ENCODE measurements at regions not wholly inside any gene's neighbourhood (a gene's known extent, or its start where the extent isn't known, plus 50 kb on each side); places are given as distances from the start of the nearest gene placed in this dataset.

GRCh38 chr2:13390676-13391075 lies 673.9 kb downstream of the TRIB2 start:
- Histone ChIP-seq H3K9me3 (peaks cover 0 to 7% of the 10 kb centered on the region in 2 donors), H3K27ac (no peak overlapping the region), H3K4me3 (no peak overlapping the region), H3K27me3 (no peaks in the 10 kb centered on the region), H3K4me1 (no peaks in the 10 kb centered on the region), H3K36me3 (no peaks in the 10 kb centered on the region)
- intact Hi-C loops (cut with DNase I; ENCODE audit: low total_unique reads) (no loop called here), in situ Hi-C loops (cut with MboI; ENCODE audit: low pct_ligation_motif_present in 1 of 4, low pct_unique_long_range_greater_than_20kb in 1 of 4, low sequenced_read_pairs in 3 of 4) (no loop called here)
- no peak for DNase-seq
- no peak for TF ChIP-seq CTCF (IDR thresholded peaks at IDR 0.05)
- TF ChIP-seq EP300 (IDR thresholded peaks at IDR 0.05; ENCODE audit: low read depth), result no peak

DNA sequence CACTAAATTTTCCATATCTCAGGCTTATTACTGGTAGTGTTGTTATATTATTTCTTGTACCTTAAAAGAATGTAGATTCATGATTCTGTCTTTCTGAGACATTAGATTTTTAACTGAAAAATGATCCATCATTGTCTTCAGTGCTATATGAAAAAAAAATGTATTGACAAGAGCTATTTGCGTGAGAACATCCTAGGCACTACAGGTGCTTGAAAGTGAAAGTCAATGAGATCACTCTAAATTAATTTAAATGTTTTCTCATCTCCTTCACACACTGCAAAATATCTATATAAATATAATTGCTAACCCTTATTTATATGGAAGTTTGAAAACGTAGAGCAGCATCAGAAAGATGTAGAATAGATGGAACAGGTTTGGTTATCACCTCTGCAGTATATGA lies 684.6 kb downstream of the TRIB2 start:
- no peak for TF ChIP-seq POLR2AphosphoS5 (IDR thresholded peaks at IDR 0.05)
- TF ChIP-seq CTCF (IDR thresholded peaks at IDR 0.05), result no peak
- TF ChIP-seq EP300 (IDR thresholded peaks at IDR 0.05; ENCODE audit: low read depth), result no peak
- no peak for TF ChIP-seq POLR2A (IDR thresholded peaks at IDR 0.05)
- intact Hi-C loops (cut with DNase I; ENCODE audit: low total_unique reads), result no loop called here
- in situ Hi-C loops (cut with MboI; ENCODE audit: low pct_ligation_motif_present in 1 of 4, low pct_unique_long_range_greater_than_20kb in 1 of 4, low sequenced_read_pairs in 3 of 4), result no loop called here
- Histone ChIP-seq H3K9me3 (no peaks in the 10 kb centered on the region), H3K36me3 (no peaks in the 10 kb centered on the region), H3K4me1 (no peaks in the 10 kb centered on the region), H3K27ac (no peak overlapping the region), H3K4me3 (no peak overlapping the region), H3K27me3 (no peaks in the 10 kb centered on the region)
- no peak for DNase-seq
- 62 to 70% methylated on average over 2 of the region's 2 CpGs for whole genome bisulfite sequencing, 2 donors (ENCODE audit: low coverage in 1 of 2)

DNA sequence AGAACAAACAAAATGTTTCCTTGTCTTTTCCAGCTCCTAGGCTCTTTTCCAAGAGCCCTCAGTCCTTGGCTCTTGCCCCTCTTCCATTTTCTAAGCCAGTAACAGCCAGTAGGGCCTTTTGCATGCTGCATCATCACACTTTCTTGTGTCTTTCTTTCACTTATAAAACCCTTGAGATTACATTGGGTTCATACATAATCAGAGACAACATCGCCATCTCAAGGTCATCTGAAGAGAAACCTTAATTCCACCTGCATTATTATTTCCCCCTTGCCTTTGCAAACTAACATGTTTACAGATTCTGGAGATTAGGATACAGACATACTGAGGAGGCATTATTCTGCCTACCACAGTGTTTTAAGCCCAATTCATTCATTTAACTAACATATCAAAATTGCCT lies 697.3 kb downstream of the TRIB2 start:
- no peaks in the 10 kb centered on the region for H3K36me3 ChIP-seq
- DNase-seq, result no peak
- H3K27me3 ChIP-seq, result no peaks in the 10 kb centered on the region
- TF ChIP-seq CTCF (IDR thresholded peaks at IDR 0.05) (no peak), EP300 (IDR thresholded peaks at IDR 0.05; ENCODE audit: low read depth) (no peak), POLR2A (IDR thresholded peaks at IDR 0.05) (no peak), POLR2AphosphoS5 (IDR thresholded peaks at IDR 0.05) (no peak)
- intact Hi-C loops (cut with DNase I; ENCODE audit: low total_unique reads) (no loop called here), in situ Hi-C loops (cut with MboI; ENCODE audit: low pct_ligation_motif_present in 1 of 4, low pct_unique_long_range_greater_than_20kb in 1 of 4, low sequenced_read_pairs in 3 of 4) (no loop called here)
- H3K4me3 ChIP-seq, result no peak overlapping the region
- no peaks in the 10 kb centered on the region for H3K4me1 ChIP-seq
- no peaks in the 10 kb centered on the region for H3K9me3 ChIP-seq
- H3K27ac ChIP-seq, result no peak overlapping the region
- 83 to 88% methylated on average over 1 of the region's 1 CpG for WGBS, 2 donors (ENCODE audit: low coverage in 1 of 2)

GRCh38 chr2:13414897-13415296 lies 698.2 kb downstream of the TRIB2 start:
- 15 to 24% methylated on average over 2 of the region's 2 CpGs for WGBS, 2 donors (ENCODE audit: low coverage in 1 of 2)
- DNase-seq, result no peak
- no peak for TF ChIP-seq EP300 (IDR thresholded peaks at IDR 0.05; ENCODE audit: low read depth)
- no peak for TF ChIP-seq POLR2A (IDR thresholded peaks at IDR 0.05)
- no peak for TF ChIP-seq POLR2AphosphoS5 (IDR thresholded peaks at IDR 0.05)
- TF ChIP-seq CTCF (IDR thresholded peaks at IDR 0.05), result no peak

More at GRCh38 chr2:13414897-13415296, 698.2 kb downstream of the TRIB2 start:
- no peak overlapping the region for H3K27ac ChIP-seq
- intact Hi-C loops (cut with DNase I; ENCODE audit: low total_unique reads) (no loop called here), in situ Hi-C loops (cut with MboI; ENCODE audit: low pct_ligation_motif_present in 1 of 4, low pct_unique_long_range_greater_than_20kb in 1 of 4, low sequenced_read_pairs in 3 of 4) (no loop called here)
- no peaks in the 10 kb centered on the region for H3K36me3 ChIP-seq
- no peaks in the 10 kb centered on the region for H3K4me1 ChIP-seq
- no peak overlapping the region for H3K4me3 ChIP-seq
- no peaks in the 10 kb centered on the region for H3K9me3 ChIP-seq
- H3K27me3 ChIP-seq, result no peaks in the 10 kb centered on the region
